GM19324 (cell line): ENCODE measurements at regions not wholly inside any gene's neighbourhood (a gene's known extent, or its start where the extent isn't known, plus 50 kb on each side); places are given as distances from the start of the nearest gene placed in this dataset.
"Not testable (repeated sequence)": the region's sequence is repeated elsewhere in the genome, so short reads cannot be mapped to it uniquely, and the experiment has no call there.

Source experiments
- ATAC-seq: cut with Tn5 transposase; IDR thresholded peaks from one replicate; pipeline ENCODE4 v1.9.1; 2021; ENCODE audit warnings: mild to moderate bottlenecking, moderate library complexity; ENCODE audit not compliant: unreplicated experiment, low FRiP score

- not testable (repeated sequence) for ATAC-seq
Observed at GRCh38 chrX:74181976-74182375, 122.0 kb upstream of the ZCCHC13 start.

- ATAC-seq = no peak
Observed at GRCh38 chrX:74180716-74181115, 123.3 kb upstream of the ZCCHC13 start.

GRCh38 chrX:74179990-74180389, 124.0 kb upstream of the ZCCHC13 start:
- ATAC-seq = no peak

GRCh38 chrX:74179499-74179898, 124.5 kb upstream of the ZCCHC13 start:
- ATAC-seq = no peak

GRCh38 chrX:74179071-74179470, 124.9 kb upstream of the ZCCHC13 start:
- no peak for ATAC-seq

GRCh38 chrX:74178536-74178935, 125.4 kb upstream of the ZCCHC13 start:
- ATAC-seq = no peak

- ATAC-seq = no peak
Observed at GRCh38 chrX:74171465-74171864, 132.5 kb upstream of the ZCCHC13 start.

- ATAC-seq = no peak
Observed at GRCh38 chrX:74162199-74162598, 141.8 kb upstream of the ZCCHC13 start.

- ATAC-seq = no peak
Observed at GRCh38 chrX:74160816-74161215, 143.2 kb upstream of the ZCCHC13 start.

GRCh38 chrX:74160358-74160757, 143.6 kb upstream of the ZCCHC13 start:
- no peak for ATAC-seq

GRCh38 chrX:74147439-74147838, 156.5 kb upstream of the ZCCHC13 start:
- no peak for ATAC-seq

GRCh38 chrX:74138943-74139342, 165.0 kb upstream of the ZCCHC13 start:
- ATAC-seq = no peak

- ATAC-seq = peak; percentile 63
Observed at GRCh38 chrX:74133156-74133796, 170.7 kb upstream of the ZCCHC13 start.

GRCh38 chrX:74132280-74132679, 171.7 kb upstream of the ZCCHC13 start:
- ATAC-seq = no peak

- no peak for ATAC-seq
Observed at GRCh38 chrX:74119016-74119910, 184.7 kb upstream of the ZCCHC13 start.

GRCh38 chrX:74117962-74118902, 185.7 kb upstream of the ZCCHC13 start:
- ATAC-seq = no peak

- no peak for ATAC-seq
Observed at GRCh38 chrX:74111245-74111644, 192.7 kb upstream of the ZCCHC13 start.

- ATAC-seq = no peak
Observed at GRCh38 chrX:74107666-74108065, 196.3 kb upstream of the ZCCHC13 start.

GRCh38 chrX:74104356-74105015, 199.5 kb upstream of the ZCCHC13 start:
- no peak for ATAC-seq

GRCh38 chrX:74098407-74098806, 205.6 kb upstream of the ZCCHC13 start:
- not testable (repeated sequence) for ATAC-seq
